ENCODE measurements at regions not wholly inside any gene's neighbourhood (a gene's known extent, or its start where the extent isn't known, plus 50 kb on each side); places are given as distances from the start of the nearest gene placed in this dataset.

GRCh38 chr11:70730411-70730810, 332.1 kb downstream of the CTTN start:
- no peaks in the 10 kb centered on the region for H3F3A ChIP-seq (replicated peaks; ENCODE audit: low read depth)
- peaks cover 4% of the 10 kb centered on the region; the same call in 1 of the 3 replicates for H3K36me3 Mint-ChIP-seq (ENCODE audit: low read depth)
- H2AFZ ChIP-seq = no peak overlapping the region
- H3K9me2 ChIP-seq (ENCODE audit: insufficient read depth) = no peaks in the 10 kb centered on the region
- DNase-seq (ENCODE audit: low spot score) (no peak), ATAC-seq (no peak)
- no peaks in the 10 kb centered on the region; the same call in 1 of the 3 replicates for H3K9me3 Mint-ChIP-seq
- no peak for TF ChIP-seq REST (IDR thresholded peaks at IDR 0.05; ENCODE audit: unreplicated experiment)
- TF ChIP-seq ZNF331 (CRISPR knock-in tag; IDR thresholded peaks at IDR 0.05; ENCODE audit: low read depth) = no peak
- no peak overlapping the region for H3K4me3 Mint-ChIP-seq
- H3K27ac Mint-ChIP-seq = no peak overlapping the region
- no peak overlapping the region for H3K4me2 ChIP-seq
- 0 out of 2 replicates have a peak, but pooled peaks cover 5% of the 10 kb centered on the region for H3K4me1 ChIP-seq (ENCODE audit: insufficient read depth)
- no peaks in the 10 kb centered on the region for H3K36me3 ChIP-seq (ENCODE audit: insufficient read depth)
- H3K4me3 ChIP-seq = no peak overlapping the region
- no peaks in the 10 kb centered on the region for H3K27me3 ChIP-seq (ENCODE audit: insufficient read depth)
- no peak overlapping the region for H3K27ac ChIP-seq (ENCODE audit: low read depth)
- peaks cover 24% of the 10 kb centered on the region for H3K27me3 Mint-ChIP-seq (ENCODE audit: insufficient read depth, low read depth, poor library complexity)
- H3K4me1 Mint-ChIP-seq = peaks cover 18% of the 10 kb centered on the region
- H4K20me1 ChIP-seq (replicated peaks; ENCODE audit: insufficient read depth) = no peaks in the 10 kb centered on the region; the same call in 1 of the 2 replicates
- H3K79me2 ChIP-seq (replicated peaks; ENCODE audit: insufficient read depth) = no peaks in the 10 kb centered on the region

GRCh38 chr11:70731271-70732022, 333.1 kb downstream of the CTTN start:
- Histone ChIP-seq H2AFZ (no peak overlapping the region), H3K27me3 (ENCODE audit: insufficient read depth) (no peaks in the 10 kb centered on the region), H4K20me1 (replicated peaks; ENCODE audit: insufficient read depth) (no peaks in the 10 kb centered on the region; the same call in 1 of the 2 replicates), H3K79me2 (replicated peaks; ENCODE audit: insufficient read depth) (no peaks in the 10 kb centered on the region), H3K27ac (ENCODE audit: low read depth) (no peak overlapping the region), H3F3A (replicated peaks; ENCODE audit: low read depth) (no peaks in the 10 kb centered on the region), H3K4me3 (no peak overlapping the region), H3K9me2 (ENCODE audit: insufficient read depth) (no peaks in the 10 kb centered on the region), H3K4me2 (no peak overlapping the region), H3K36me3 (ENCODE audit: insufficient read depth) (no peaks in the 10 kb centered on the region), H3K4me1 (ENCODE audit: insufficient read depth) (0 out of 2 replicates have a peak, but pooled peaks cover 5% of the 10 kb centered on the region)
- peaks cover 16% of the 10 kb centered on the region for H3K4me1 Mint-ChIP-seq
- no peak overlapping the region for H3K4me3 Mint-ChIP-seq
- no peaks in the 10 kb centered on the region; the same call in 1 of the 3 replicates for H3K9me3 Mint-ChIP-seq
- TF ChIP-seq POLR2AphosphoS5 (IDR thresholded peaks at IDR 0.05; ENCODE audit: low read depth) = no peak
- TF ChIP-seq, protein P1, sequence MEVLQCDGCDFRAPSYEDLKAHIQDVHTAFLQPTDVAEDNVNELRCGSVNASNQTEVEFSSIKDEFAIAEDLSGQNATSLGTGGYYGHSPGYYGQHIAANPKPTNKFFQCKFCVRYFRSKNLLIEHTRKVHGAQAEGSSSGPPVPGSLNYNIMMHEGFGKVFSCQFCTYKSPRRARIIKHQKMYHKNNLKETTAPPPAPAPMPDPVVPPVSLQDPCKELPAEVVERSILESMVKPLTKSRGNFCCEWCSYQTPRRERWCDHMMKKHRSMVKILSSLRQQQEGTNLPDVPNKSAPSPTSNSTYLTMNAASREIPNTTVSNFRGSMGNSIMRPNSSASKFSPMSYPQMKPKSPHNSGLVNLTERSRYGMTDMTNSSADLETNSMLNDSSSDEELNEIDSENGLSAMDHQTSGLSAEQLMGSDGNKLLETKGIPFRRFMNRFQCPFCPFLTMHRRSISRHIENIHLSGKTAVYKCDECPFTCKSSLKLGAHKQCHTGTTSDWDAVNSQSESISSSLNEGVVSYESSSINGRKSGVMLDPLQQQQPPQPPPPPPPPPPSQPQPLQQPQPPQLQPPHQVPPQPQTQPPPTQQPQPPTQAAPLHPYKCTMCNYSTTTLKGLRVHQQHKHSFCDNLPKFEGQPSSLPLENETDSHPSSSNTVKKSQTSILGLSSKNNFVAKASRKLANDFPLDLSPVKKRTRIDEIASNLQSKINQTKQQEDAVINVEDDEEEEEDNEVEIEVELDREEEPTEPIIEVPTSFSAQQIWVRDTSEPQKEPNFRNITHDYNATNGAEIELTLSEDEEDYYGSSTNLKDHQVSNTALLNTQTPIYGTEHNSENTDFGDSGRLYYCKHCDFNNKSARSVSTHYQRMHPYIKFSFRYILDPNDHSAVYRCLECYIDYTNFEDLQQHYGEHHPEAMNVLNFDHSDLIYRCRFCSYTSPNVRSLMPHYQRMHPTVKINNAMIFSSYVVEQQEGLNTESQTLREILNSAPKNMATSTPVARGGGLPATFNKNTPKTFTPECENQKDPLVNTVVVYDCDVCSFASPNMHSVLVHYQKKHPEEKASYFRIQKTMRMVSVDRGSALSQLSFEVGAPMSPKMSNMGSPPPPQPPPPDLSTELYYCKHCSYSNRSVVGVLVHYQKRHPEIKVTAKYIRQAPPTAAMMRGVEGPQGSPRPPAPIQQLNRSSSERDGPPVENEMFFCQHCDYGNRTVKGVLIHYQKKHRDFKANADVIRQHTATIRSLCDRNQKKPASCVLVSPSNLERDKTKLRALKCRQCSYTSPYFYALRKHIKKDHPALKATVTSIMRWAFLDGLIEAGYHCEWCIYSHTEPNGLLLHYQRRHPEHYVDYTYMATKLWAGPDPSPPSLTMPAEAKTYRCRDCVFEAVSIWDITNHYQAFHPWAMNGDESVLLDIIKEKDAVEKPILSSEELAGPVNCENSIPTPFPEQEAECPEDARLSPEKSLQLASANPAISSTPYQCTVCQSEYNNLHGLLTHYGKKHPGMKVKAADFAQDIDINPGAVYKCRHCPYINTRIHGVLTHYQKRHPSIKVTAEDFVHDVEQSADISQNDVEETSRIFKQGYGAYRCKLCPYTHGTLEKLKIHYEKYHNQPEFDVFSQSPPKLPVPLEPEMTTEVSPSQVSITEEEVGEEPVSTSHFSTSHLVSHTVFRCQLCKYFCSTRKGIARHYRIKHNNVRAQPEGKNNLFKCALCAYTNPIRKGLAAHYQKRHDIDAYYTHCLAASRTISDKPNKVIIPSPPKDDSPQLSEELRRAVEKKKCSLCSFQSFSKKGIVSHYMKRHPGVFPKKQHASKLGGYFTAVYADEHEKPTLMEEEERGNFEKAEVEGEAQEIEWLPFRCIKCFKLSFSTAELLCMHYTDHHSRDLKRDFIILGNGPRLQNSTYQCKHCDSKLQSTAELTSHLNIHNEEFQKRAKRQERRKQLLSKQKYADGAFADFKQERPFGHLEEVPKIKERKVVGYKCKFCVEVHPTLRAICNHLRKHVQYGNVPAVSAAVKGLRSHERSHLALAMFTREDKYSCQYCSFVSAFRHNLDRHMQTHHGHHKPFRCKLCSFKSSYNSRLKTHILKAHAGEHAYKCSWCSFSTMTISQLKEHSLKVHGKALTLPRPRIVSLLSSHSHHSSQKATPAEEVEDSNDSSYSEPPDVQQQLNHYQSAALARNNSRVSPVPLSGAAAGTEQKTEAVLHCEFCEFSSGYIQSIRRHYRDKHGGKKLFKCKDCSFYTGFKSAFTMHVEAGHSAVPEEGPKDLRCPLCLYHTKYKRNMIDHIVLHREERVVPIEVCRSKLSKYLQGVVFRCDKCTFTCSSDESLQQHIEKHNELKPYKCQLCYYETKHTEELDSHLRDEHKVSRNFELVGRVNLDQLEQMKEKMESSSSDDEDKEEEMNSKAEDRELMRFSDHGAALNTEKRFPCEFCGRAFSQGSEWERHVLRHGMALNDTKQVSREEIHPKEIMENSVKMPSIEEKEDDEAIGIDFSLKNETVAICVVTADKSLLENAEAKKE (CRISPR knock-in tag; IDR thresholded peaks at IDR 0.05) = no peak
- no peak overlapping the region for H3K27ac Mint-ChIP-seq
- DNase-seq (ENCODE audit: low spot score) = no peak
- peaks cover 4% of the 10 kb centered on the region; the same call in 1 of the 3 replicates for H3K36me3 Mint-ChIP-seq (ENCODE audit: low read depth)
- ATAC-seq = no peak
- H3K27me3 Mint-ChIP-seq (ENCODE audit: insufficient read depth, low read depth, poor library complexity) = peaks cover 24% of the 10 kb centered on the region

All from GM23338 (cell line).